ENCODE measurements at regions not wholly inside any gene's neighbourhood (a gene's known extent, or its start where the extent isn't known, plus 50 kb on each side); places are given as distances from the start of the nearest gene placed in this dataset.
"Not testable (repeated sequence)": the region's sequence is repeated elsewhere in the genome, so short reads cannot be mapped to it uniquely, and the experiment has no call there.

DNA sequence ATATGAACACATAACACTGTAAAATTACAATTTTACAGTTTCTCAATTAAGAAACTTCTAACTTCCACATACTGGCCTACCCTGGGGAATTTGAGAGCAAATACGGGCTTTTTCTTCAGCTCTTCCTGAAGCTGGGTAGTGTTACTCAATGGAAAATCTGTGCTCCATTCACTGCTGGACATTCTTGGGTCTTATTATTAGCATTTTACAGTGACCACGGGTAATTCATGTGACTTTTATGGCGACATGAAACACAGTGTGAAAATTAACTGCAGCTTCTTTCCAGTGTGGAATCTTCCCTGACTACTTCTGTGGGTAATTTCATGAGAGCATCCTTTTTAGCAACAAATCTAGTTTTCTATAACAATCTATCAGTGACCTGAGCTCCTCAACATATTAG lies 423.7 kb upstream of the ANO5 start:
- no peaks in the 10 kb centered on the region for H3K9me3 Mint-ChIP-seq
- CTCF ChIA-PET = no interaction called here
- no peaks in the 10 kb centered on the region for H3K36me3 Mint-ChIP-seq
- H3K27me3 Mint-ChIP-seq = no peaks in the 10 kb centered on the region
- DNase-seq = no peak
- H3K4me3 Mint-ChIP-seq = no peak overlapping the region
- no peak overlapping the region for H3K27ac Mint-ChIP-seq
- no peaks in the 10 kb centered on the region for H3K4me1 Mint-ChIP-seq

DNA sequence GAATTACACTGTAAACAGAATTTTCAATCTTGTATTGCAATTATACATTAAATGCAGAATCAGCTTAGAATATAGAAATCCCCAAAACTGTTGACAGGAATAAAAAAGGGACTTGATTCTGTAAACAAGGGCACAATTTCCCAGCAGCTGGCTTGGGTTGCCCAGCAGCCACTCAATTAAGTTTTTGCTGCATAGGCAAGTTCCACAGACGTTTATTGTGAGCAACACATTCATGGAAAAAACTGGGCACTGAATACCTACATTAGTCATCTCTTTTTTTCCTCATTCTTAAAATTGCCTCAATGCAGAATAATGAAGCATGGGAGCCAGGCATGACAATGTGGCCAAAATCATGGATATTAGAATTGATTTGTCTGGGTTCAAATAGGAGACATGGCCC lies 421.8 kb upstream of the ANO5 start:
- Mint-ChIP-seq H3K4me3 (no peak overlapping the region), H3K36me3 (no peaks in the 10 kb centered on the region), H3K27me3 (no peaks in the 10 kb centered on the region), H3K27ac (no peak overlapping the region), H3K4me1 (no peaks in the 10 kb centered on the region), H3K9me3 (peaks cover 4% of the 10 kb centered on the region)
- no peak for DNase-seq
- CTCF ChIA-PET = no interaction called here

DNA sequence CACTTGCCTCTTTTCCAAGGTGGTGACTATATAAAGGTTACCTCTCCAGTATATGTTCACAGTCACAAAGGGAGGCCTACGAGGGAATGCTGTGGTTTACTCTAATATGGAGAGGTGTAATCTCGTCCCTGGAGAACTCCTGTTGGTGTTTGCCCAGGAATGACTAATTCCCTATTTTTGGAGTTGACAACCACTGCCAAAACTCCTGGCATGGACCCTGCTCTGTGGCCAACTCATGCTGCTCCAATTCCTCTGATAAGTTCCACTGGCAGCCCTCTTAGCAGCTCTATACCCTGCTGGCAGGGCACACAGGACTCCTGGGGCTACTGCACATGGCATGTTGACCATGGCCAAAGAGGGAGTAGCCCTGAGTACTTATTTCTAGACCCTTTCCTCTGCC lies 418.7 kb upstream of the ANO5 start:
- Mint-ChIP-seq H3K36me3 (no peaks in the 10 kb centered on the region), H3K9me3 (peaks cover 4% of the 10 kb centered on the region), H3K27me3 (no peaks in the 10 kb centered on the region), H3K4me1 (no peaks in the 10 kb centered on the region), H3K27ac (no peak overlapping the region), H3K4me3 (no peak overlapping the region)
- no peak for DNase-seq
- CTCF ChIA-PET = no interaction called here

DNA sequence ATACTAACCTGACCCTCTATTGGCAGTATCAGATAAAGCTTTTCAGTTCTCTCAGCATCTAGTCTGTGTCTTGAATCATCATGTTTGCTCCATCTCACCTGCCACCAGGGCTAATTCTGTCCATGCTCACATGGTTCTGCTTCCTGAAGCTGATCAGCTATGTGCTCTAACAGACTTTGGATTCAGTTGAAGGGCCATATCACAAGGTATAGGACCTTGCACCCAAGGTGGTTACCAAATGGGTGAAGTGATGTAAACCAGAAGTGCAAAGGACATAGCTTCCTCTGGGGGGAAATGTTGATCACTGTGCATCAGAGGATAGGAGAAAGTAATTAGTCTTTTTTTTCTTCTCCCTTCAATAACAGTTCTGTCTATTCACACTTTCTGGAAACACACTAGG lies 417.0 kb upstream of the ANO5 start:
- Mint-ChIP-seq H3K36me3 (no peaks in the 10 kb centered on the region), H3K9me3 (peaks cover 4% of the 10 kb centered on the region)

DNA sequence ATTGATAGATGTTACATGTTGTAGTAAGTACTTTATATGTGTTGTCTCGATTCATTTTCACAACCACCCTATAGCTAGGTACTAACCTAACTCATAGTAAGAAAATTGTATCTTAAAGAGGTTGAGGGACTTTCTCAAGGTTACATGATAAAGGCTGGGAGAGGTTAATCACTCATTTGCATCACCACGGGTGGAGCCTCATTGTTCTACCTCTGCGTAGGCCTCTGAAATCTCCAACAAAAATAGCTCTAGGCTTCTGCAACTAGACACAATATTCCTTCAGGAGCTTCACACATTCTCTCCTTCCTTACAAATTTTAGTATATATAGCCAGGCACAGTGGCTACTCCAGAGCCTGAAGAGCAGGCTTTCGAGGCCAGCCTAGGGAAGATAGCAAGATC lies 408.9 kb upstream of the ANO5 start:
- CTCF ChIA-PET = no interaction called here
- peaks cover 16% of the 10 kb centered on the region for H3K9me3 Mint-ChIP-seq
- H3K27ac Mint-ChIP-seq = no peak overlapping the region
- no peak overlapping the region for H3K4me3 Mint-ChIP-seq
- H3K27me3 Mint-ChIP-seq = no peaks in the 10 kb centered on the region
- DNase-seq = no peak
- no peaks in the 10 kb centered on the region for H3K4me1 Mint-ChIP-seq
- H3K36me3 Mint-ChIP-seq = no peaks in the 10 kb centered on the region

More for the DNA sequence above, 417.0 kb upstream of the ANO5 start:
- no peaks in the 10 kb centered on the region for H3K27me3 Mint-ChIP-seq
- DNase-seq = no peak
- no peak overlapping the region for H3K27ac Mint-ChIP-seq
- CTCF ChIA-PET = interaction anchor here (0.6 kb wide), 1 partner anchor 737 kb away, joined by 3 read pairs; no protein-coding TSS in a partner anchor
- H3K4me3 Mint-ChIP-seq = no peak overlapping the region
- no peaks in the 10 kb centered on the region for H3K4me1 Mint-ChIP-seq

DNA sequence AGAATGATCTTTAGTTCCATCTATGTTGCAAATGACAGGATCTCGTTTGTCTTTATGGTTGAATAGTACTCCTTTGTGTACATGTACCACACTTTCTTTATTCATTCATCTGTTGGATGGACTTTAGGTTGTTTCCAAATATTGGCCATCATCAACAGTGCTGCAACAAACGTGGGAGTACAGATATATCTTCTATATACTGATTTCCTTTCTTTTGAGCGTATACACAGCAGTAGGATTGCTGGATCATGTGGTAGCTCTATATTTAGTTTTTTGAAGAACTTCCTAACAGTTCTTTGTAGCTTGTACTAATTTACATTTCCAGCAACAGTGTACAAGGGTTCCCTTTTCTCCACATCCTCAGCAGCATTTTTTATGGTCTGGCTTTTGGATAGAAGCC lies 407.5 kb upstream of the ANO5 start:
- Mint-ChIP-seq H3K27me3 (no peaks in the 10 kb centered on the region), H3K4me1 (no peaks in the 10 kb centered on the region), H3K27ac (no peak overlapping the region), H3K36me3 (no peaks in the 10 kb centered on the region), H3K9me3 (peaks cover 19% of the 10 kb centered on the region), H3K4me3 (no peak overlapping the region)
- DNase-seq = no peak
- CTCF ChIA-PET = no interaction called here

DNA sequence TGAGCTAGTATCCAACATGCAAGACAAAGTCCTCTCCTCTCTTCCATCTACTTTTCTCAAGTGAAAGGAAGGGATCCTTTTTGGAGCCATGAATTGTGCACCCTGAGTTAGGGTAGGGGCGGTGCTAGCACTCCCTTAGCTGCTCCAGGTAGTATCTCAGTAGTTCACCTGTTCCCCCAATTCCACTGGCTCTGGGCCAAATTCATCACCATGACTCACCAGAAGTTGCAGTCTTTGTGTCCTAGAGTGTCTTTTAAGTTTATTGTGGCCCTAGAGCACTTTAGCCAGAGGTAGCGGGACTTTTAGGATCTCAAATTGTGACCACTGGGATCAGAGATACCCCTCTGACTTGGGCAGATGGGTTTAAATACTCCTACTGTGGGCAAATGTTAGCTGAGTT lies 398.6 kb upstream of the ANO5 start:
- no peaks in the 10 kb centered on the region for H3K27me3 Mint-ChIP-seq
- H3K27ac Mint-ChIP-seq = no peak overlapping the region
- no peaks in the 10 kb centered on the region for H3K4me1 Mint-ChIP-seq
- peaks cover 17% of the 10 kb centered on the region for H3K9me3 Mint-ChIP-seq
- no peak overlapping the region for H3K4me3 Mint-ChIP-seq
- DNase-seq = no peak
- CTCF ChIA-PET = no interaction called here
- no peaks in the 10 kb centered on the region for H3K36me3 Mint-ChIP-seq

DNA sequence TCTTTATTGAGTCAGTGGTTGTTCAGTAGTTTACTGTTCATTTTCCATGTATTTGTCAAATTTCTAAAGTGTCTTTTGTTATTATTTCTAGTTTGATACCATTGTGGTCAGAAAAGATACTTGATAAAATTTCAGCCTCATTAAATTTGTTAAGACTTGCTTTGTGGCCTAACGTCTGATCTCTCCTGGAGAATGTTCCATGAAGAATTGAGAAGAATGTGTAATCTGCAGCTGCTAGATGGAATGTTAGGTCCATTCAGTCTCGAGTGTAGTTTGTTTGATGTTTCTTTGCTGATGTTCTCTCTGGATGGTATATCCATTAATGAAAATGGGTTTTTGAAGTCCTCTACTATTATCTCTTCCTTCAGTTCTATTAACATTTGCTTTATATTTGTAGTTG lies 394.7 kb upstream of the ANO5 start:
- no peak for DNase-seq
- H3K36me3 Mint-ChIP-seq = no peaks in the 10 kb centered on the region
- no peak overlapping the region for H3K27ac Mint-ChIP-seq
- peaks cover 8% of the 10 kb centered on the region for H3K9me3 Mint-ChIP-seq
- CTCF ChIA-PET = no interaction called here
- no peaks in the 10 kb centered on the region for H3K4me1 Mint-ChIP-seq
- H3K27me3 Mint-ChIP-seq = no peaks in the 10 kb centered on the region
- no peak overlapping the region for H3K4me3 Mint-ChIP-seq

DNA sequence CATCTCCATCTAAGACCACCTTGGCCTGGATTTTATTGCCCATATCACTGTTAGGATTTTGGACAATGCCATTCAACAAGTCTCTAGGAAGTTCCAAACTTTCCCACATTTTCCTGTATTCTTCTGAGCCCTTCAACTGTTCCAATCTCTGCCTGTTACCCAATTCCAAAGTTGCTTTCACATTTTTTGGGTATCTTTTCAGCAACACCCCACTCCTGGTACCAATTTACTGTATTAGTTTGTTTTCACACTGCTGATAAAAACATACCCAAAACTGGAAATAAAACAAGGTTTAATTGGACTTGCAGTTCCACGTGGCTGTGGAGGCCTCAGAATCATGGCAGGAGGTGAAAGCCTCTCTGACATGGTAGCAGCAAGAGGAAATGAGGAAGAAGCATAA lies 388.4 kb upstream of the ANO5 start:
- H3K9me3 Mint-ChIP-seq, H3K36me3 Mint-ChIP-seq, H3K27ac Mint-ChIP-seq, H3K27me3 Mint-ChIP-seq, H3K4me3 Mint-ChIP-seq, DNase-seq, H3K4me1 Mint-ChIP-seq, CTCF ChIA-PET: not testable (repeated sequence)

DNA sequence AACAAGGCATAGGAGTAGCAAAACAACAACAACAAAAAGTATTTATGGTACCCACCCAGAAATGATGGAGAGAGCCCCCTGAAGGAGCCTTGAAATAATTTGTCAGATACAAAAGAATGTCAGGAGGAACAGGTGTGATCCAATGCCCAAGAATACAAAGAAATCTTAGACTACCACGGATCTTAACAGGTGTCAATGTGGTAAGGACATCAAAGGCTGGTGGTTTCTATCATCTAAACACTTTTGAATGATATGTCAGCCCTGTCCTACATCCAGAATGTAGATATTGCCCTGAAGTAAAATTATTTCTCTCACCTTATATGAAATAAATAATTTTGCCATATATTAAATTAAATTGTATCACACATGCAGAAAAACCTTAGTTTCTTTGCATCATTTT lies 386.4 kb upstream of the ANO5 start:
- no peaks in the 10 kb centered on the region for H3K4me1 Mint-ChIP-seq
- no peak overlapping the region for H3K27ac Mint-ChIP-seq
- no peaks in the 10 kb centered on the region for H3K27me3 Mint-ChIP-seq
- H3K9me3 Mint-ChIP-seq = peaks cover 15% of the 10 kb centered on the region
- no peak overlapping the region for H3K4me3 Mint-ChIP-seq
- no peak for DNase-seq
- CTCF ChIA-PET = no interaction called here
- H3K36me3 Mint-ChIP-seq = no peaks in the 10 kb centered on the region

DNA sequence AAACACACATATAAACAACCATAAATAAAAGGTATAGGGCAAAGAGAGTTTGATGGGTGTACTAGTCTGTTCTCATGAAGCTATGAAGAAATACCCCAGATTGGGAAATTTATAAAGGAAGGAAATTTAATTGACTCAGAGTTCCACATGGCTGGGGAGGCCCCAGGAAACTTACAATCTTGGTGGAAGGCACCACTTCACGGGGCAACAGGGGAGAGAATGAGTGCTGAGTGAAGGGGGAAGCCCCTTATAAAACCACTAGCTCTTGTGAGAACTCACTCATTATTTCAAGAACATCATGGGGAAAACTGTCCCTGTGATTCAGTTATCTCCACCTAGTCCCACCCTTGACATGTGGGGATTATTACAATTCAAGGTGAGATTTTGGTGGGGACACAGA lies 385.9 kb upstream of the ANO5 start:
- H3K36me3 Mint-ChIP-seq = no peaks in the 10 kb centered on the region
- H3K4me3 Mint-ChIP-seq = no peak overlapping the region
- H3K27ac Mint-ChIP-seq = no peak overlapping the region
- no peaks in the 10 kb centered on the region for H3K4me1 Mint-ChIP-seq
- CTCF ChIA-PET = no interaction called here
- peaks cover 15% of the 10 kb centered on the region for H3K9me3 Mint-ChIP-seq
- DNase-seq = no peak
- H3K27me3 Mint-ChIP-seq = no peaks in the 10 kb centered on the region

DNA sequence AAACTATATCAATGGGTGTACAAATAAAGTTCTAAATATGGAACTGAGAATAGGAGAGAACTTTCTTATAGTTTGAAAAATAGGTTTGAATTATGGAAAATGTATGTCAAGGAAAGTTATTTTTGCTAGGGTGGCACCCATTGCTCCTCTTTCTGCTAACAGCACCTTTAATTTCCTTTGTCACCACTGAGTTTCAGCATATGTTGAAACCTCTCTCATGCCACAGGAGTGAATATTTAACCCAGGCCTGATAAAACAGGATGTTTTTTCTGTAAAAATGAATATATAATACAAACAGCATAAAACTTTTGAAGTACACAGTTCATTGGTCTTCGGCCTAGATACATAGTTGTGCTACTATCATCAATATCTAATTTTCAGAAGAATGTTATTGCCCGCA lies 385.5 kb upstream of the ANO5 start:
- H3K36me3 Mint-ChIP-seq = no peaks in the 10 kb centered on the region
- no peak for DNase-seq
- no peak overlapping the region for H3K27ac Mint-ChIP-seq
- H3K9me3 Mint-ChIP-seq = peaks cover 16% of the 10 kb centered on the region
- CTCF ChIA-PET = no interaction called here
- no peak overlapping the region for H3K4me3 Mint-ChIP-seq
- H3K27me3 Mint-ChIP-seq = no peaks in the 10 kb centered on the region
- H3K4me1 Mint-ChIP-seq = no peaks in the 10 kb centered on the region

DNA sequence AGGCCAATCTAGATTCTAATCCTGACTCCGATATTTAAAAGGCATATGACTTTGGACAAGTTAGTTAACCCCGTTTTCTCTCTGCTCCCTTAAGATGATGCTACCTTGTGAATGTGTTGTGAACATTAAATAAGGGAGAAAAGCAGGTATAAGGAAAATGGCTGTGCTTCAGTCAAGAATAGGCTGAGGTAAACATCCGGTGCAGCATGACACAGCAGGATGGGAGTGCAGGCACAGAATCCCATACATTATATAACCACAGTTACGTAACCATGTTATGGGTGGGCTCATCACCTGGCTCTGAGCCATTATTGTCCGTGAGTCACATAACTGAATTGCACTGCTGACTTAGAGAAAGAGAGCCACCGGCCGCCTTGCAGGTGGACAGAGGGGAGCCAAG lies 382.2 kb upstream of the ANO5 start:
- H3K9me3 Mint-ChIP-seq = peaks cover 15% of the 10 kb centered on the region
- no peak overlapping the region for H3K27ac Mint-ChIP-seq
- H3K4me1 Mint-ChIP-seq = no peaks in the 10 kb centered on the region
- no peaks in the 10 kb centered on the region for H3K27me3 Mint-ChIP-seq
- no peaks in the 10 kb centered on the region for H3K36me3 Mint-ChIP-seq
- CTCF ChIA-PET = no interaction called here
- no peak for DNase-seq
- no peak overlapping the region for H3K4me3 Mint-ChIP-seq

DNA sequence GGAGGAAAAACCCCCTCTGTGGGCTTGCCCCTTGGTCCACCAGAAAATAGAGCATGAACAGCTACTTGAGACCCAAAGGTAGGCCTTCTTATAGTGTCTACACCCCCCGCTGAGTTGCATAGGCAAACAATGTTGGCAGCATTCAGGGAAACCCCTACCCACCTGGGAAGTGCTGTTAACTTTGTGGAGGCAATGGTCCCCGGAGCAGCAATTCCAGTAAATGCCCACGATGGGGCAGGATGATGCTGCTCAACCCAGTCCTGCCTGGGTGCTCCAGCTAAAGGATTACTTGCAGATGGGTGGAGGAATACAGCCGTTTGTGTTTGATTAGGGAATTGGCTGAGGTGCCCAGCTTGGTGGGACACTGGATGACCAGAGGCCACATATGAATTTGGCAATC lies 381.3 kb upstream of the ANO5 start:
- Mint-ChIP-seq H3K27me3 (no peaks in the 10 kb centered on the region), H3K36me3 (no peaks in the 10 kb centered on the region), H3K4me3 (no peak overlapping the region), H3K9me3 (peaks cover 13% of the 10 kb centered on the region), H3K4me1 (no peaks in the 10 kb centered on the region), H3K27ac (no peak overlapping the region)
- DNase-seq = no peak
- CTCF ChIA-PET = no interaction called here

DNA sequence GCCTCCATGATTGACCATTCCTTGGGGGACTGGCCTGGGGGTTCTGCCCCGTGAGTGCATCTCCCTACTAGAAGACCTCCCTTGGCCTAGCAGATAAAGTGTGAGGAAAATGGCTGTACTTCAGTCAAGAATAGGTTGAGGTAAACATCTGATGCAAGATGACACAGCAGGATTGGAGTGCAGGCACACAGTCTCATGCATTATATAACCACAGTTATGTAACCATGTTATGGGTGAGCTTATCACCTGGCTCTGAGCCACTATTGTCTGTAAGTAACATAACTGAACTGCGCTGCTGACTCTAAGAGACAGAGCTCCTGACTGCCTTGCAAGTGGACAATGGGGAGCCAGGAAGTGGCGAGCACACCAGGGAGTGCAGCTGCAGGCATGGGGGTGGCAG lies 378.7 kb upstream of the ANO5 start:
- CTCF ChIA-PET = no interaction called here
- Mint-ChIP-seq H3K4me1 (no peaks in the 10 kb centered on the region), H3K4me3 (no peak overlapping the region), H3K27me3 (no peaks in the 10 kb centered on the region), H3K27ac (no peak overlapping the region), H3K9me3 (peaks cover 13% of the 10 kb centered on the region), H3K36me3 (no peaks in the 10 kb centered on the region)
- DNase-seq = no peak

DNA sequence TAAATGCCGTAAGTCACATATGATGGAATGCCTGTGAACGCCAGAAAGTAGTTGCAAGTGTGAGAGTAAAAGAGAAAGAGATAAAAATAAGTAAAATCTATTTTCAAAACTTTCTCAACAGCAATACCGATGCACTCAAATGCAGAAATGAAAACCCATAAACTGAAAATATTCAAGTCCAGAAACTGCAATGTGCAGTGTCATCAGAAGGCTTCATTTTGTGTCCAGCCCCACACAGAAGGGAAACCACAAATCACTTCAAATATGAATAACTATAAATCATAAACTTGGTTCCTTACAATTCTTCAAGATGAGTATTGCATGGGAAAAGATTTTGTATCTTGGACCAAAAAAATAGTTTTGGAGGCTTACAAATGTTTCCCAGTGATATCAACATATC lies 375.2 kb upstream of the ANO5 start:
- no peaks in the 10 kb centered on the region for H3K36me3 Mint-ChIP-seq
- H3K4me3 Mint-ChIP-seq = no peak overlapping the region
- no peak for DNase-seq
- H3K4me1 Mint-ChIP-seq = no peaks in the 10 kb centered on the region
- H3K27ac Mint-ChIP-seq = no peak overlapping the region
- peaks cover 4% of the 10 kb centered on the region for H3K9me3 Mint-ChIP-seq
- H3K27me3 Mint-ChIP-seq = no peaks in the 10 kb centered on the region
- CTCF ChIA-PET = no interaction called here

Measured in activated naive CD4-positive, alpha-beta T cell treated with anti-CD3 and anti-CD28 coated beads, Interleukin-2, amount 10 ng/mL, durations not matched to agents 7 days and 5 days (primary cell).